Body of pancreas (tissue), 4 donors: ENCODE measurements at regions not wholly inside any gene's neighbourhood (a gene's known extent, or its start where the extent isn't known, plus 50 kb on each side); places are given as distances from the start of the nearest gene placed in this dataset.

ENCODE experiments used
- CTCF ChIP-seq, 7 experiments: fragments of 450-650 bp in 4 of 7; fragments of 200-600 bp in 3 of 7; sonication (generic) in 3 of 7; IDR thresholded peaks; one replicate each; pipeline ENCODE4 v1.5.1; 2016 to 2019; ENCODE audit warnings: antibody characterized with exemption in 7 of 7
- POLR2A ChIP-seq, 3 donors: fragments of 450-650 bp; IDR thresholded peaks; one replicate each; pipeline ENCODE4 v1.6.1; 2016; ENCODE audit warnings: antibody characterized with exemption in 3 of 3, mild to moderate bottlenecking in 2 of 3

- TF ChIP-seq CTCF (IDR thresholded peaks at IDR 0.05) = no peak
- no peak for TF ChIP-seq POLR2A (IDR thresholded peaks at IDR 0.05)
These were observed 1357.4 kb upstream of the ADGRL4 start for GRCh38 chr1:80363689-80364475.
